NOMO-1 (cell line): ENCODE measurements at regions not wholly inside any gene's neighbourhood (a gene's known extent, or its start where the extent isn't known, plus 50 kb on each side); places are given as distances from the start of the nearest gene placed in this dataset.
A peak's percentile ranks its signal among the peaks of the same experiment; 100 is the strongest.
"Not testable (repeated sequence)": the region's sequence is repeated elsewhere in the genome, so short reads cannot be mapped to it uniquely, and the experiment has no call there.

Experiments used
- DNase-seq, 2 experiments: peaks; one replicate each; lab custom pipeline; 2025; ENCODE audit not compliant: unreplicated experiment in 2 of 2; lab: John Stamatoyannopoulos, UW

- DNase-seq = no peak
Measured at GRCh38 chr4:167802463-167803212, 289.7 kb upstream of the ANXA10 start.

GRCh38 chr4:167811958-167812357, 280.4 kb upstream of the ANXA10 start:
- no peak for DNase-seq

- peak; percentile 6 to 72 for DNase-seq
Measured at GRCh38 chr4:167826281-167826680, 266.1 kb upstream of the ANXA10 start.

- no peak for DNase-seq
Measured at GRCh38 chr4:167831855-167832254, 260.5 kb upstream of the ANXA10 start.

- no peak for DNase-seq
Measured at GRCh38 chr4:167838686-167839085, 253.7 kb upstream of the ANXA10 start.

GRCh38 chr4:167842487-167842886, 249.8 kb upstream of the ANXA10 start:
- DNase-seq = no peak

- DNase-seq = no peak
Measured at GRCh38 chr4:167854881-167855280, 237.5 kb upstream of the ANXA10 start.

- not testable (repeated sequence) for DNase-seq
Measured at GRCh38 chr4:167858127-167858526, 234.2 kb upstream of the ANXA10 start.

- DNase-seq = no peak
Measured at GRCh38 chr4:167867191-167867590, 225.1 kb upstream of the ANXA10 start.

GRCh38 chr4:167868163-167868562, 224.2 kb upstream of the ANXA10 start:
- no peak for DNase-seq

- DNase-seq = no peak
Measured at GRCh38 chr4:167873496-167873895, 218.8 kb upstream of the ANXA10 start.

- DNase-seq = not testable (repeated sequence)
Measured at GRCh38 chr4:167876091-167876490, 216.2 kb upstream of the ANXA10 start.

GRCh38 chr4:167877826-167878225, 214.5 kb upstream of the ANXA10 start:
- not testable (repeated sequence) for DNase-seq

- no peak for DNase-seq
Measured at GRCh38 chr4:167883266-167883665, 209.1 kb upstream of the ANXA10 start.

- DNase-seq = no peak
Measured at GRCh38 chr4:167885071-167885470, 207.3 kb upstream of the ANXA10 start.

GRCh38 chr4:167885872-167886271, 206.5 kb upstream of the ANXA10 start:
- no peak for DNase-seq

GRCh38 chr4:167887726-167888125, 204.6 kb upstream of the ANXA10 start:
- no peak for DNase-seq

GRCh38 chr4:167890226-167890625, 202.1 kb upstream of the ANXA10 start:
- no peak for DNase-seq

- DNase-seq = no peak
Measured at GRCh38 chr4:167893531-167893930, 198.8 kb upstream of the ANXA10 start.

GRCh38 chr4:167896260-167896659, 196.1 kb upstream of the ANXA10 start:
- DNase-seq = not testable (repeated sequence)

GRCh38 chr4:167897116-167897515, 195.2 kb upstream of the ANXA10 start:
- DNase-seq = no peak

GRCh38 chr4:167903291-167903721, 189.0 kb upstream of the ANXA10 start:
- DNase-seq = no peak

GRCh38 chr4:167906851-167907250, 185.5 kb upstream of the ANXA10 start:
- no peak for DNase-seq
